HG02610 (cell line): ENCODE measurements at regions not wholly inside any gene's neighbourhood (a gene's known extent, or its start where the extent isn't known, plus 50 kb on each side); places are given as distances from the start of the nearest gene placed in this dataset.
A peak's percentile ranks its signal among the peaks of the same experiment; 100 is the strongest.
"Not testable (repeated sequence)": the region's sequence is repeated elsewhere in the genome, so short reads cannot be mapped to it uniquely, and the experiment has no call there.

ENCODE experiments used
- ATAC-seq: cut with Tn5 transposase; IDR thresholded peaks from one replicate; pipeline ENCODE4 v1.9.1; 2021; ENCODE audit warnings: mild to moderate bottlenecking, moderate library complexity; ENCODE audit not compliant: unreplicated experiment

- ATAC-seq = no peak
Observed at GRCh38 chr14:86065407-86065806, 535.5 kb downstream of the FLRT2 start.

- not testable (repeated sequence) for ATAC-seq
Observed at GRCh38 chr14:86064595-86064994, 534.7 kb downstream of the FLRT2 start.

- ATAC-seq = no peak
Observed at GRCh38 chr14:86057018-86057667, 527.2 kb downstream of the FLRT2 start.

GRCh38 chr14:86055512-86056075 is 525.6 kb downstream of the FLRT2 start:
- no peak for ATAC-seq

- no peak for ATAC-seq
Observed at GRCh38 chr14:86052868-86053267, 522.9 kb downstream of the FLRT2 start.

- ATAC-seq = no peak
Observed at GRCh38 chr14:86050757-86051156, 520.8 kb downstream of the FLRT2 start.

- no peak for ATAC-seq
Observed at GRCh38 chr14:86050072-86050683, 520.2 kb downstream of the FLRT2 start.

GRCh38 chr14:86039176-86039575 is 509.2 kb downstream of the FLRT2 start:
- ATAC-seq = no peak

GRCh38 chr14:86038387-86039042 is 508.6 kb downstream of the FLRT2 start:
- ATAC-seq = peak; percentile 94

- peak; percentile 81 for ATAC-seq
Observed at GRCh38 chr14:86035882-86036281, 505.9 kb downstream of the FLRT2 start.

GRCh38 chr14:86027990-86028389 is 498.0 kb downstream of the FLRT2 start:
- ATAC-seq = no peak

- no peak for ATAC-seq
Observed at GRCh38 chr14:86027144-86027543, 497.2 kb downstream of the FLRT2 start.

GRCh38 chr14:86022031-86022629 is 492.2 kb downstream of the FLRT2 start:
- no peak for ATAC-seq

GRCh38 chr14:86020841-86021240 is 490.9 kb downstream of the FLRT2 start:
- ATAC-seq = no peak

GRCh38 chr14:86015941-86016340 is 486.0 kb downstream of the FLRT2 start:
- no peak for ATAC-seq

- no peak for ATAC-seq
Observed at GRCh38 chr14:86015511-86015910, 485.6 kb downstream of the FLRT2 start.

- no peak for ATAC-seq
Observed at GRCh38 chr14:86013641-86014040, 483.7 kb downstream of the FLRT2 start.

GRCh38 chr14:86012461-86012860 is 482.5 kb downstream of the FLRT2 start:
- ATAC-seq = no peak

- no peak for ATAC-seq
Observed at GRCh38 chr14:86003998-86004397, 474.1 kb downstream of the FLRT2 start.

- ATAC-seq = no peak
Observed at GRCh38 chr14:85996551-85996950, 466.6 kb downstream of the FLRT2 start.

GRCh38 chr14:85991156-85991555 is 461.2 kb downstream of the FLRT2 start:
- no peak for ATAC-seq

- ATAC-seq = no peak
Observed at GRCh38 chr14:85987907-85988306, 458.0 kb downstream of the FLRT2 start.
